HG02610 (cell line): ENCODE measurements at regions not wholly inside any gene's neighbourhood (a gene's known extent, or its start where the extent isn't known, plus 50 kb on each side); places are given as distances from the start of the nearest gene placed in this dataset.

ENCODE experiments used
- ATAC-seq: cut with Tn5 transposase; IDR thresholded peaks from one replicate; pipeline ENCODE4 v1.9.1; 2021; ENCODE audit warnings: mild to moderate bottlenecking, moderate library complexity; ENCODE audit not compliant: unreplicated experiment

DNA sequence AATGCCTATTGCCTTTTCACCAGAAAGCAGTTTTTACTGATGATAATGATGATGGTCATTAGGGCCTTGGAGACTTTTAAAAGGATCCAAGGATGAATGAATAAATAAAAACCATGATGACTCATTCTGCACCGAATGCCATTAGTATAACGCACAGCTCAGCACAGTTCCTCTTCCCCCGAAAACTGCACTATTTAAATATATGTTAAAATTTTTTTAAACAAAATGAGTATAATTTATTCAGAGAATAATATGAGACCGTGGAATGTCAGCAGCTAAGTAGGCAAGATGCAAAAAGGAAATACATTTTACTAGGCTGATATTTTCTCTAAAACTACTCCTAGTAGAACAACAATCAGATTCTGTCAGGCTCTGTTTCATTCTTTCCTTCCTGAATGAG lies 83.4 kb upstream of the NANOGP8 start:
- no peak for ATAC-seq

DNA sequence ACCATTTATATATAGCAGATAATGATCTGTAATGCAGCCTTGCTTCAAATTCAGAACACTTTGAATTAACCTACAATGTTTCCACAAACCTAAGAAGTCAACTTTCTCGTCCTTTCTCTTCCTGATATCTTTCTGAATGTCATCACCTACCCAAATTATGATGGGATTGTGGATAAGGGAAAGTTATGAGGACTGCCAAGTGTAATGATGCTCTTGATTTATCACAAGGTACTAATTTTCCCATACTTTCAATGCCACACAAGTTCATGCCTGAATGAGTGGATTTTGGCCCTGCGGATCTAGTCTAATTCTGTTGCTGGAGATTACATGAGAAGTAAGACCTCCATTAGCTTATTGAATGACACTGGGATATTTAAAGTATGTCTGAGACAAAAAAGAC lies 82.6 kb upstream of the NANOGP8 start:
- ATAC-seq, result no peak

GRCh38 chr15:35166730-35167359 lies 81.8 kb upstream of the NANOGP8 start:
- ATAC-seq, result no peak

GRCh38 chr15:35161694-35162093 lies 76.6 kb upstream of the NANOGP8 start:
- ATAC-seq, result no peak

GRCh38 chr15:35159170-35159569 lies 74.1 kb upstream of the NANOGP8 start:
- ATAC-seq, result no peak

DNA sequence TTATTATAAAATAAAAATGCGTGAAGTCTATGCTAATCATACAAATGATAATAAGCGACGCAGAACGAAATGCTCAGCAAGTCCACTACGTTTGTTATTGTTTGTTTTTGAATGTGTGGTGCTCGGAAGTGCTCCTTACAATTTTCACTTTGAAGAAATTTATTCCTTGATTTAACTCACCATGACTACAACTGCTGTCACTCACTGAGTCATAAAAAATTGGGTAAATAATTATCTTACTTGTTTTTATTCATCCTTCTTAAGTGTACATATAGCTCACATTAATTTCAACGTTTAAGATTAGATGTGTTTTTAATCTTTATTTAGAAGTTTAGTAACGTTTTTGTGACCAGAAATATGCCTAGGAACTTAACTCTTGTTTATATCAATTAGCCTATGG lies 66.7 kb upstream of the NANOGP8 start:
- ATAC-seq, result no peak

GRCh38 chr15:35151381-35151780 lies 66.3 kb upstream of the NANOGP8 start:
- ATAC-seq, result no peak

DNA sequence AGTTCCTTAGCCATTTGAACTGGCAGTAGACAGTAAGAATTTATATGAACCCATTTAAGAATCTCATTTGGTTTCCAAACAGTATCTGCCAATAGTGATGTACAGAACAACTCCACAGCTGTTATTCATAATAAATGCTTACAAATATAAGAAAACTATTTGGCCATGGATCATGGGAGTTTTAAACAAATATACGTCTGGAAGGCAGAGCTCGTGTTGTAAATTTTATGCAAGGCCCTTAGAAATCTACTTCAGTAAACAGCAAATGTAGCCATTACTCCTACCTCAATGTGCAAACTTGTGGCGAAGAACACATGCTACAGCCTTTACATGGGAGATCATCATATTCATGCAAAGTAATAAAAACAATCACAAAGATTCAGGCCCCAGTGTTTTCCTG lies 65.3 kb upstream of the NANOGP8 start:
- no peak for ATAC-seq

GRCh38 chr15:35145336-35145735 lies 60.2 kb upstream of the NANOGP8 start:
- ATAC-seq, result no peak

DNA sequence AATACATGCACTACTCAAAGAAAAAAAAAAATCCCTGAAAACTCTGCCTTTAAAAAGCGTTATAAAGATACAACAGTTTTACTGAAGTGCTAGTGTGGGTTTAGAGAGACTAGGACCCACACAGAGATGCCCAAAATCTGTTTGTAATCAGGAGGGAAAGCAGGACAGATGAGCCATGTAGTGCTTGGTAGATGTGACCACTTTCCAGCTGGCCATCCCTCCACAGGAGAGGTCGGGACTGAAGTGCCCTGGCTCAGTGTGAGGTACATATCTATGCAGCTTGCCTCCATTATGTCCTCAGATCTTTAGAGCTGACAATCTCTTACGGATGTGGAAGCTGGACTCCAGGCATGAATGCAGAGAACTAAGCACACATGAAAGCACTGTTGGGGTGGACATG lies 57.5 kb upstream of the NANOGP8 start:
- ATAC-seq, result no peak

DNA sequence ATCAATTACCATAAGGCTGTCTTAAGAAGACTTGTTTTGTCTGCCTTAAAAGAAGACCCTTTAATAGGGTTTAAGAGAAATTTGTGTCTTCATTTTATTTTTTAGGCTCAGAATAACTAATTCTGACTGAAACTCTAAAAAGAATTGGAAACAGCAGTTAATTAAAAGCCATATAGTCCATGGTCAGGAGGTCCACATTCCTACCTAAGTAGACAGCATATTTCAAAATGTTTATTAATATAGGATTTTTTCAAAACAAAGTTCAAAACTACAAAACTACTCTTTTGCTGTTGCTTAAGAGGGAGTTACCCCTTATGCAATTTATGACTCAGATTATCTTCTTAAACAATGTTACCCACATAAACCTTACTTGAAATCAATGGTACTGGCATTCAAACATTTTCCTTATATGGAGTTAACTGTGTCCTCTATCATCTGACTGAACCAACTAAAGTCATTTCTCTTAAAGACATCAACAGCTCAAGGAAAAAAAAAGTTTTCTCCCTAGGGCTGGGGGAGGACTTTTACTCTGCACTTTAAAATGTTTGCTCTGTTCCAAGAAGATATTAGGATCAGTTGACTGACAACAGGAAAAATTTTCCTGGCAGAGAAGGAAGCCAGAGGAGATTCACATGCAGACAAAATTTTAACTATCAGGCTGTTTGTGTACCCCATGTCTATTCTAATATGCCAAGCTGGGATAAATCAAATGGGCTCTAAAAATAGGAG lies 56.8 kb upstream of the NANOGP8 start:
- peak; percentile 53 for ATAC-seq

- no peak for ATAC-seq
Observed at GRCh38 chr15:35139822-35140221, 54.7 kb upstream of the NANOGP8 start.

DNA sequence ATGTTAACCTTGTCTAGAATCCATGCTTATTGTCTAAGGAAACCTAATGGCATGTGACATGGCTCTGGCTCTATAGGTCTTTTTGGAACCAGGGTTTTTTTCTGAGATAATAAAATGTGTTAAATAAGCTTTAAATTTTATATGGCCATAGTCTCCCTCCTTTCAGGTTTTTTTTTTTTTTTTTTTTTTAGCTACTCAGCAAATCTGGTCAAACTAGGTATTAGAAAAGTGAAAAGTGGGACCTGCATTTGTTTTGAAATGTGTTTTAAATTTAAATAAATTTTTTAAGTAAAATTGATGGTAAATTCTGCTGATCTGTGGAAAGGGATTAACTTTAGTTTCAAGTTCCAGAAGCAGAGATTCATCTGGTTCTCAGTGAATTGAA lies 52.1 kb upstream of the NANOGP8 start:
- no peak for ATAC-seq

DNA sequence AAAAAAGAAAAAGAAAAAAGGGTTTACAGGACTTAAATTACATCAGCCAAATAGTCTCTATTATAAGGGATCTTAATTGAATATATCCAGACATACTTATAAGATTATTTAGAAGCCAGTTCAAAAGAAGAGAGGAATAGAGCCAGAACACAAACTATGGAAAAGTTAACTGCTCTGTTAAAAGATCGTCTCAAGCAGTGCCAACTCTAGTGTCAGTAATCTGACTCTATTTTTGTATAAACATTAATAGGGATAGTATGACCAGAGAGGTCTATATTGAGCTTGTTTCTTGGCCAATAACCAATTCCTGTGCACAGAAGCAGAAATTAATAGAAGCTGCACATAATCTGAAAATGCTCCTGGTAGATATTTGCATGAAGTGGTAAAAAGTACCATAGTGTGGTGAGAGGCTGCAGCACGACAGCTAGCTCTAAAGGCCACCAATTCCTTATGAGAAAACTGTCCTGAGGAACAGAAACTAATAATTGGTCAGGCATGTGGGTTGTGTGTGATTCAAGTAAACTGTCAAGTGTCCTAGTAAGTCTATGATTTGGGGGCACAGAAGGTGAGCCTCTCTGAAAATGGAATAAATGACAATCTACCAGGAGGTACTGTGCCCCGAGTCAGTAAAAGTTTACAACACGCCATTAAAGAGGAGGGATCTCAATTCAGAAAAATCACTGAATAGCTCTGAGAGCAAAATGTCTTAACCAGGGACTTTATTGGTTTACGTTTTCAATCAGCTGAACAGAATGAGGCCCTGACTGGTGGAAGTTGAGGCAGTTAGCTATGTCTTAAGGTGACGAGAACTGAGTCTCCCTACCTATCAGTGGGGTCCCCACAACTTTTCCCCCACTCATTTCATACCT lies 51.5 kb upstream of the NANOGP8 start:
- ATAC-seq, result peak; percentile 99
